Dedifferentiated amniotic fluid mesenchymal stem cell (primary cell): ENCODE measurements at regions not wholly inside any gene's neighbourhood (a gene's known extent, or its start where the extent isn't known, plus 50 kb on each side); places are given as distances from the start of the nearest gene placed in this dataset.
"Not testable (repeated sequence)": the region's sequence is repeated elsewhere in the genome, so short reads cannot be mapped to it uniquely, and the experiment has no call there.

Source experiments
- DNase-seq: peaks from one replicate; pipeline ENCODE4 v3.0.0-alpha.2; 2016; ENCODE audit errors: extremely low spot score

GRCh38 chr1:95893921-95894320 lies 659.9 kb downstream of the RWDD3 start:
- no peak for DNase-seq

- no peak for DNase-seq
Measured at GRCh38 chr1:95903060-95903459, 669.0 kb downstream of the RWDD3 start.

GRCh38 chr1:95905818-95906395 lies 671.9 kb downstream of the RWDD3 start:
- DNase-seq: no peak

GRCh38 chr1:95911739-95912138 lies 677.7 kb downstream of the RWDD3 start:
- not testable (repeated sequence) for DNase-seq

- DNase-seq: no peak
Measured at GRCh38 chr1:95916616-95917015, 682.6 kb downstream of the RWDD3 start.

- DNase-seq: no peak
Measured at GRCh38 chr1:95924684-95925083, 690.7 kb downstream of the RWDD3 start.

- no peak for DNase-seq
Measured at GRCh38 chr1:95926331-95926730, 692.3 kb downstream of the RWDD3 start.

GRCh38 chr1:95927061-95927460 lies 693.1 kb downstream of the RWDD3 start:
- DNase-seq: no peak

- no peak for DNase-seq
Measured at GRCh38 chr1:95935719-95936118, 701.7 kb downstream of the RWDD3 start.

- no peak for DNase-seq
Measured at GRCh38 chr1:95941121-95941798, 707.2 kb downstream of the RWDD3 start.

GRCh38 chr1:95948023-95948422 lies 714.0 kb downstream of the RWDD3 start:
- no peak for DNase-seq

- no peak for DNase-seq
Measured at GRCh38 chr1:95951371-95952102, 717.5 kb downstream of the RWDD3 start.

GRCh38 chr1:95953015-95953414 lies 719.0 kb downstream of the RWDD3 start:
- no peak for DNase-seq

GRCh38 chr1:95954585-95954984 lies 720.6 kb downstream of the RWDD3 start:
- no peak for DNase-seq

- no peak for DNase-seq
Measured at GRCh38 chr1:95956215-95956614, 722.2 kb downstream of the RWDD3 start.

GRCh38 chr1:95957748-95958147 lies 723.7 kb downstream of the RWDD3 start:
- DNase-seq: no peak

GRCh38 chr1:95966866-95967265 lies 732.9 kb downstream of the RWDD3 start:
- DNase-seq: no peak

GRCh38 chr1:95974586-95974985 lies 740.6 kb downstream of the RWDD3 start:
- no peak for DNase-seq

- DNase-seq: no peak
Measured at GRCh38 chr1:95982711-95983110, 738.9 kb upstream of the PTBP2 start.

- no peak for DNase-seq
Measured at GRCh38 chr1:95983831-95984230, 737.8 kb upstream of the PTBP2 start.

- no peak for DNase-seq
Measured at GRCh38 chr1:95984798-95985374, 736.7 kb upstream of the PTBP2 start.

- no peak for DNase-seq
Measured at GRCh38 chr1:95990033-95990432, 731.6 kb upstream of the PTBP2 start.
